MM.1S (cell line): ENCODE measurements at regions not wholly inside any gene's neighbourhood (a gene's known extent, or its start where the extent isn't known, plus 50 kb on each side); places are given as distances from the start of the nearest gene placed in this dataset.

Source experiments
- DNase-seq: peaks from one replicate; pipeline ENCODE4 v3.0.0-alpha.2; 2015
- H2AFZ ChIP-seq: fragments of 300-600 bp; sonication (generic); 2 replicates; pipeline ENCODE4 v1.6.0; 2016; ENCODE audit warnings: antibody characterized with exemption, low read length
- H3F3A ChIP-seq: fragments of 300-600 bp; sonication (generic); 2 replicates; pipeline ENCODE4 v1.6.1; 2016; ENCODE audit warnings: mild to moderate bottlenecking, antibody characterized with exemption, low read length, moderate library complexity, mixed read lengths; ENCODE audit not compliant: insufficient read depth
- H3K27ac ChIP-seq: fragments of 300-600 bp; sonication (generic); 2 replicates; pipeline ENCODE4 v1.5.1; 2016; ENCODE audit warnings: mild to moderate bottlenecking, low read length
- H3K27me3 ChIP-seq: fragments of 300-600 bp; sonication (generic); replicated peaks from 2 replicates; pipeline ENCODE4 v1.6.0; 2016; ENCODE audit warnings: low read length; ENCODE audit not compliant: insufficient read depth
- H3K36me3 ChIP-seq: fragments of 300-600 bp; sonication (generic); replicated peaks from 2 replicates; pipeline ENCODE4 v1.6.1; 2016; ENCODE audit warnings: mild to moderate bottlenecking, low read length, mixed read lengths; ENCODE audit not compliant: insufficient read depth
- H3K4me1 ChIP-seq: fragments of 300-600 bp; sonication (generic); 2 replicates; pipeline ENCODE4 v1.6.1; 2016; ENCODE audit warnings: low read length, mixed read lengths
- H3K4me2 ChIP-seq: fragments of 300-600 bp; sonication (generic); 2 replicates; pipeline ENCODE4 v1.6.0; 2016; ENCODE audit warnings: low read depth, low read length
- H3K4me3 ChIP-seq: fragments of 300-600 bp; sonication (generic); 2 replicates; pipeline ENCODE4 v1.5.1; 2016; ENCODE audit warnings: low read length, mixed read lengths
- H3K79me2 ChIP-seq: fragments of 300-600 bp; sonication (generic); 2 replicates; pipeline ENCODE4 v1.6.1; 2016; ENCODE audit warnings: mixed run types, low read length, mixed read lengths
- H3K9ac ChIP-seq: fragments of 300-600 bp; sonication (generic); 2 replicates; pipeline ENCODE4 v1.6.1; 2016; ENCODE audit warnings: low read length, mixed read lengths
- H3K9me2 ChIP-seq: fragments of 300-600 bp; sonication (generic); replicated peaks from 2 replicates; pipeline ENCODE4 v1.6.1; 2016; ENCODE audit warnings: mild to moderate bottlenecking, low read length, mixed read lengths; ENCODE audit not compliant: insufficient read depth
- H3K9me3 ChIP-seq: fragments of 300-600 bp; sonication (generic); replicated peaks from 2 replicates; pipeline ENCODE4 v1.6.1; 2016; ENCODE audit warnings: mild to moderate bottlenecking, low read length, mixed read lengths; ENCODE audit not compliant: insufficient read depth
- H4K20me1 ChIP-seq: fragments of 300-600 bp; sonication (generic); 2 replicates; pipeline ENCODE4 v1.6.1; 2016; ENCODE audit warnings: mild to moderate bottlenecking, low read length, moderate library complexity, mixed read lengths; ENCODE audit not compliant: insufficient read depth
- EZH2 ChIP-seq: fragments of 300-600 bp; sonication (generic); optimal IDR thresholded peaks from 2 replicates; pipeline ENCODE3; 2017; ENCODE audit warnings: low read depth, mild to moderate bottlenecking, antibody characterized with exemption, low read length, mixed read lengths
- EZH2phosphoT487 ChIP-seq: fragments of 300-600 bp; sonication (generic); IDR thresholded peaks from 2 replicates; pipeline ENCODE4 v1.6.1; 2018; ENCODE audit warnings: antibody characterized with exemption, low read length
- TF ChIP-seq, protein P1 (sequence below): fragments of 300-600 bp; sonication (generic); IDR thresholded peaks from 2 replicates; pipeline ENCODE4 v1.5.1; 2016; ENCODE audit warnings: antibody characterized with exemption, low read length, mixed read lengths

DNA sequence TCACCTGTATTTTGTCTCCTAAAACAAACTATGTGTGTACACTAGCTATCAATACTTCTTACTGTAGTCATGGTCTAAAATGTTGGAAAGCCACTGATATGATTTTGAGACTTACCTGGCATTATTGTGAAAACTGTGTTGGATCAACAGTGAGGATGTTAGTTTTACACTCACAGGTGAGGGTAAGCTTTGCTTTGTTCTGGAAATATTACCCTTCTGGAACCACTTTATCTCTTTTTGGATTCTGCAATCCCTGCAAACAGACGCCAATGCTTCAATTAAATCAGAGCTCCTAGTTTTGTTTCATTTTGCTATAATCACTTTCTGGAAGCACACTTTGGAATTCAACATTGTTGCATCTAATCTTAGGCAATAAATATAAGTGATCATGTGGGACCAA is 223.3 kb downstream of the RPS29 start:
- DNase-seq: no peak
- Histone ChIP-seq H3K9me3 (no peaks in the 10 kb centered on the region), H3K27ac (no peak overlapping the region), H3K4me3 (no peak overlapping the region), H2AFZ (no peak overlapping the region), H3K9me2 (no peaks in the 10 kb centered on the region), H3F3A (no peaks in the 10 kb centered on the region), H4K20me1 (no peaks in the 10 kb centered on the region), H3K36me3 (no peaks in the 10 kb centered on the region), H3K4me2 (no peak overlapping the region), H3K79me2 (no peaks in the 10 kb centered on the region), H3K9ac (no peak overlapping the region), H3K4me1 (no peaks in the 10 kb centered on the region), H3K27me3 (no peaks in the 10 kb centered on the region)
- TF ChIP-seq EZH2phosphoT487 (no peak), EZH2 (no peak)
- TF ChIP-seq, protein P1, sequence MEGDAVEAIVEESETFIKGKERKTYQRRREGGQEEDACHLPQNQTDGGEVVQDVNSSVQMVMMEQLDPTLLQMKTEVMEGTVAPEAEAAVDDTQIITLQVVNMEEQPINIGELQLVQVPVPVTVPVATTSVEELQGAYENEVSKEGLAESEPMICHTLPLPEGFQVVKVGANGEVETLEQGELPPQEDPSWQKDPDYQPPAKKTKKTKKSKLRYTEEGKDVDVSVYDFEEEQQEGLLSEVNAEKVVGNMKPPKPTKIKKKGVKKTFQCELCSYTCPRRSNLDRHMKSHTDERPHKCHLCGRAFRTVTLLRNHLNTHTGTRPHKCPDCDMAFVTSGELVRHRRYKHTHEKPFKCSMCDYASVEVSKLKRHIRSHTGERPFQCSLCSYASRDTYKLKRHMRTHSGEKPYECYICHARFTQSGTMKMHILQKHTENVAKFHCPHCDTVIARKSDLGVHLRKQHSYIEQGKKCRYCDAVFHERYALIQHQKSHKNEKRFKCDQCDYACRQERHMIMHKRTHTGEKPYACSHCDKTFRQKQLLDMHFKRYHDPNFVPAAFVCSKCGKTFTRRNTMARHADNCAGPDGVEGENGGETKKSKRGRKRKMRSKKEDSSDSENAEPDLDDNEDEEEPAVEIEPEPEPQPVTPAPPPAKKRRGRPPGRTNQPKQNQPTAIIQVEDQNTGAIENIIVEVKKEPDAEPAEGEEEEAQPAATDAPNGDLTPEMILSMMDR: no peak

DNA sequence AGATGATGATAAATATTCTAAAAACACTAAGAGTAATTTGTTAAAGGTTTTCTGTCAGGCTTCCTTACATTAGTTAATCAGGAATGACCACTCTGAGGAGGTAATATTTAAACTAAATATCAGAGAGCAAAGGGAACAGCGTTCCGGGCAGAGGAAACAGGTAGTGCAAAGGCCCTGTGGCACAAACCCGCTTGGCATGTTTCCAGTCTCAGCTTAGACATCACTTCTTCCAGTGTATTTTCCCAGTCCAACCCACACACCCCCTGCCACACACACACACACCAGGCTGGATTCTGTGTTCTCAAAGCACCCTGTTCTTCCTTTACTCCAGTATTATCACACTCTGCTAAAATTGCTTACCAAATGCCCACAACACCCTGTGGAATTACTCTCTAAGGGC is 247.1 kb downstream of the RPS29 start:
- Histone ChIP-seq H4K20me1 (no peaks in the 10 kb centered on the region), H3K36me3 (no peaks in the 10 kb centered on the region), H3K9me3 (no peaks in the 10 kb centered on the region), H2AFZ (no peak overlapping the region), H3K4me1 (no peaks in the 10 kb centered on the region), H3K79me2 (no peaks in the 10 kb centered on the region), H3K9ac (no peak overlapping the region), H3K27ac (no peak overlapping the region), H3K27me3 (no peaks in the 10 kb centered on the region), H3K4me2 (no peak overlapping the region), H3K4me3 (no peak overlapping the region), H3K9me2 (no peaks in the 10 kb centered on the region), H3F3A (no peaks in the 10 kb centered on the region)
- TF ChIP-seq, protein P1: no peak
- TF ChIP-seq EZH2 (no peak), EZH2phosphoT487 (no peak)
- no peak for DNase-seq

DNA sequence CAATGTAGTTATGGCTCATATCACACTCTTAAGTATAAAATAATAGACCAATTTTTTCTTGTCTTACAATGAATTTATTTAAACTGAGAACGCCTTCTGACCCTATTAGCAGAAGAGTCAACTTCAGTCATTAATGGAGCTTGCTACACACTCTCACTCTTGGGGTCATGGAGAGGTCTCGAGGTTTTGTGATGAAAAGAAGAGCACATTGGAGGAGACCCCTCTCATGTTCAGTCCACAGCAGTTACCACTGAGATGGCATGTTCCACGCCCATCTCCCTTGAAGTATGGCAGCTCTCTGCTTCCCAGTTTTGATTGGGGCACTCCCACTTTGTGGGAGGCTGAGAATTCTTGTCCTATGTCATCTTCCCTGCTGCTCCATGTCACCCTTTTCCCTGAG is 266.4 kb downstream of the RPS29 start:
- no peak overlapping the region for H3K4me3 ChIP-seq
- no peak overlapping the region for H3K27ac ChIP-seq
- no peak overlapping the region for H3K9ac ChIP-seq
- H3K36me3 ChIP-seq: no peaks in the 10 kb centered on the region
- H3K4me2 ChIP-seq: no peak overlapping the region
- no peak for TF ChIP-seq EZH2
- no peaks in the 10 kb centered on the region for H3K9me2 ChIP-seq
- no peak overlapping the region for H2AFZ ChIP-seq
- H4K20me1 ChIP-seq: no peaks in the 10 kb centered on the region
- DNase-seq: no peak
- no peaks in the 10 kb centered on the region for H3K27me3 ChIP-seq
- no peaks in the 10 kb centered on the region for H3K4me1 ChIP-seq
- H3K79me2 ChIP-seq: no peaks in the 10 kb centered on the region
- no peaks in the 10 kb centered on the region for H3K9me3 ChIP-seq
- H3F3A ChIP-seq: no peaks in the 10 kb centered on the region

DNA sequence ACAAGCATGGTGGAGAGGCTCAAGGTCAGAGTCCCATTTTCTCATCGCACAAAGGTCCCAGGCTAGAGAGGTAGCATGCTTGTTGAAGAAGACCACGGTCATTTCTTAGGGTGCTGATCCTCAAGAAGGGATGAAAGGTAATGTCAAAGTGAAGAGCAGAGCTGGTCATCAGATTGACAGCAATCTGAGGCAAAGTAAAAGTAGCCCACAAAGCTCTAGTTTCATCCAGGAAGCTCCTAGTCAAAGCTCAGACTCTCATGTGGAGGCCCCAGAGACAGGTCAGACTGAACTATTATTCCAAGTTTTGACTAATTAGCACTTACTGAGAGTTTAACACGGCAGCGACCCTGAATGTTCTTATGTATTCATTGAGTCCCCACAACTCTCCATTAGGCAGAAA is 270.6 kb downstream of the RPS29 start:
- Histone ChIP-seq H3F3A (no peaks in the 10 kb centered on the region), H3K4me2 (no peak overlapping the region), H3K9me3 (no peaks in the 10 kb centered on the region), H3K4me3 (no peak overlapping the region), H3K27ac (no peak overlapping the region), H3K27me3 (no peaks in the 10 kb centered on the region), H2AFZ (no peak overlapping the region), H3K36me3 (no peaks in the 10 kb centered on the region), H3K9me2 (no peaks in the 10 kb centered on the region), H3K79me2 (no peaks in the 10 kb centered on the region), H3K4me1 (no peaks in the 10 kb centered on the region), H3K9ac (no peak overlapping the region), H4K20me1 (no peaks in the 10 kb centered on the region)
- no peak for DNase-seq
- TF ChIP-seq, protein P1: no peak
- TF ChIP-seq EZH2phosphoT487: no peak
- no peak for TF ChIP-seq EZH2
